ENCODE measurements at regions not wholly inside any gene's neighbourhood (a gene's known extent, or its start where the extent isn't known, plus 50 kb on each side); places are given as distances from the start of the nearest gene placed in this dataset.

DNA sequence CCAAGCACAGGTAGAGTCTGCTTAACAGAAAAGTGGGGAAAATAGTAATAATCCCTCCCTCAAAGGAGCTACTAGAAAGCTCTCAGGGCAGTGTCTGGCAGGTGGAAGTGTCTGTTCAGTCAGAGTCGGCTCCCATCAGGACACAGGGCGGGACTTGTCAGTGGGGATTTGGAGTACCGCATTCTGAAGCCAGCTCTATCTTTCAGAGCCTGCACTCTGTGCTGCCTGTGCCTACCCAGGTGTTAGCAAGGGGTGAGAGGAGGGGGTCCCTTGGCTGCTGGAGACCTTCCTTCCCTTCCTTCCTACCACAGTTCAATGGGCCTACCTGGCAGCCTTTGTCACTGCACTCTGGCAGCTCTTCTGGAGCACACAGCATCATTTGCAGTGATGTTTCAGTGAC, 615.5 kb downstream of the AJAP1 start:
- TF ChIP-seq, protein P1, sequence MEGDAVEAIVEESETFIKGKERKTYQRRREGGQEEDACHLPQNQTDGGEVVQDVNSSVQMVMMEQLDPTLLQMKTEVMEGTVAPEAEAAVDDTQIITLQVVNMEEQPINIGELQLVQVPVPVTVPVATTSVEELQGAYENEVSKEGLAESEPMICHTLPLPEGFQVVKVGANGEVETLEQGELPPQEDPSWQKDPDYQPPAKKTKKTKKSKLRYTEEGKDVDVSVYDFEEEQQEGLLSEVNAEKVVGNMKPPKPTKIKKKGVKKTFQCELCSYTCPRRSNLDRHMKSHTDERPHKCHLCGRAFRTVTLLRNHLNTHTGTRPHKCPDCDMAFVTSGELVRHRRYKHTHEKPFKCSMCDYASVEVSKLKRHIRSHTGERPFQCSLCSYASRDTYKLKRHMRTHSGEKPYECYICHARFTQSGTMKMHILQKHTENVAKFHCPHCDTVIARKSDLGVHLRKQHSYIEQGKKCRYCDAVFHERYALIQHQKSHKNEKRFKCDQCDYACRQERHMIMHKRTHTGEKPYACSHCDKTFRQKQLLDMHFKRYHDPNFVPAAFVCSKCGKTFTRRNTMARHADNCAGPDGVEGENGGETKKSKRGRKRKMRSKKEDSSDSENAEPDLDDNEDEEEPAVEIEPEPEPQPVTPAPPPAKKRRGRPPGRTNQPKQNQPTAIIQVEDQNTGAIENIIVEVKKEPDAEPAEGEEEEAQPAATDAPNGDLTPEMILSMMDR (IDR thresholded peaks at IDR 0.05; ENCODE audit: low read length, missing control alignments), result no peak
- H3K4me3 ChIP-seq (replicated peaks; ENCODE audit: low read depth, low read length), result no peak overlapping the region
- DNase-seq (ENCODE audit: low read depth), result no peak

DNA sequence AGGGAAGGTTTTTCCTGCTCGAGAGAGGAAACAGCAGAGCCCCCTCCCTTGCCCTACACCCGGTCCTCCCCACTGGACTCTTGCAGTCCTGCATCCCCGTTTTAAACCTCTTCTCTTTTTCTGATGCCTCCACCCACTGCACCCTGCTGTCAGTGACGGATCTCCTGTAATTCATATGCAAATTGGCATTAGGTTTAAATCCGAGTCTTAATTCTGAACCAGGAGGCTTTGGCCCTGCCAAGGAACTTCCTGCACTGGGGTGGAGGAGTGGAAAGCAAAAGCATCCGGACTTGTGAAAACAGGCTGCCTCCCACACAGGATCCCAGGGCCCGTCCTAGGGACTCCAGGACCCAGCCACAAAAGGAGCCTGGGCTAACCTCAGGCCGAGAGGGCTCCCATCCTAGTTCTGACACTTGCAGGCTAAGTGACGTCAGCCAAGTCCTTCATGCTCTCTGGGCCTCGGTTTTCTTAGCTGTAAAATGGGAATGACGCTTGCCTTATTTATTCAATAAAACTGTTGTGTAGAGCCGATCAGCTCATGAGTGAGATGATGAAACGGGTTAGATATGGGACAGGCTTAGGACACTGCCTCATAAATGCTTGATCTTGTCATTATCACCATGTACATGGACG, 613.3 kb downstream of the AJAP1 start:
- no peak for DNase-seq (ENCODE audit: low read depth)
- TF ChIP-seq, protein P1 (IDR thresholded peaks at IDR 0.05; ENCODE audit: low read length, missing control alignments), result no peak
- H3K4me3 ChIP-seq (replicated peaks; ENCODE audit: low read depth, low read length), result no peak overlapping the region

DNA sequence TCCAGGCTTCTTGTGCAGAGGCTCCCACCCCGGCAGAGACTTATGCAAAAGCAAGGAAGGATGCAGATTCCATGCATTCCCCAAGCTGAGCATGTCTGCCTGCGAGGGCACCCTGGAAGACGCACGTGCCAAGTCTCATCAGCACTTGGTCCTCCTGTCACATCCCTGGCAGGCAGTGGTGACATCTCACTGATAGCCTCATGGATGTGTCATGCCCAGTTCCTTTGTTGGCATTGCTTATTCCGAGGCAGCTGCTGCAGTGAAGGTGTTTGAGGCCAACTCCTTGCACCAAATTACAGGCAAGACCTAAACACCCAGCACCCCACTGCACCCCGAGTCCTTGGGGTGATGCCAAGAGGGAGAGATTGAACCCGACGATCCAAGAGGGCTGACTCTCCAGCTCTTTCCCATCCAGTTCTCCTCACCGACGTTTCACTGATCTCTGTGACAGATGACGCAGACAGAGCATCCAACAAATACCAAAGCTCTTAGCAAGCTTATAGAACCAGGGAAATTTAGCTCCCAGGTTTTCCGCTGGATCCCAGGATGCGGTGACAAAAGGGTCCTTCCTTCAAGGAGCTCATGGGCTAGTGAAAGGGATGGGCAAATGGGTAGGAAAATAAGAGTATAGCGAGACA, 611.1 kb downstream of the AJAP1 start:
- no peak for DNase-seq (ENCODE audit: low read depth)
- TF ChIP-seq, protein P1 (IDR thresholded peaks at IDR 0.05; ENCODE audit: low read length, missing control alignments), result no peak
- H3K4me3 ChIP-seq (replicated peaks; ENCODE audit: low read depth, low read length), result no peak overlapping the region

- TF ChIP-seq, protein P1 (IDR thresholded peaks at IDR 0.05; ENCODE audit: low read length, missing control alignments), result no peak
- no peak overlapping the region for H3K4me3 ChIP-seq (replicated peaks; ENCODE audit: low read depth, low read length)
- no peak for DNase-seq (ENCODE audit: low read depth)
Measured at GRCh38 chr1:5264476-5264875, 610.1 kb downstream of the AJAP1 start.

DNA sequence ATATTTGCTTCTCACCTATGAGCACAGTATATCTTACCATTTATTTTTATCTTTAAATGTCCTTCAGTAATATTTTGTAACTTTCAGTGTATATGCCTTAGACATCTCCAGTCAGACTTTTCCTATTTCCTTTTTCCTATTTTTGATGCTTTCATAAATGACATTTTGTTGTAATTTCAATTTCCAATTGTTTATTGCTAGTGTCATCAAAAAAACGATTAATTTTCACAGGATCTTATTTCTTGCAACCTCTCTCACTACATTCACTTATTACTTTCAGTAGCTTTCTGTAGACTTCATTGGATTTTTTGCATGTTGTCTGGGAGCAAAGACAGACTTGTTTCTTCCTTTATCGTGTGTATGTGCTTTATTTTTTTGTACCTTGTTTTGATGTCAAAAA, 602.4 kb downstream of the AJAP1 start:
- no peak for DNase-seq (ENCODE audit: low read depth)
- no peak overlapping the region for H3K4me3 ChIP-seq (replicated peaks; ENCODE audit: low read depth, low read length)
- TF ChIP-seq, protein P1 (IDR thresholded peaks at IDR 0.05; ENCODE audit: low read length, missing control alignments), result no peak

GRCh38 chr1:5254975-5255374, 600.6 kb downstream of the AJAP1 start:
- H3K4me3 ChIP-seq (replicated peaks; ENCODE audit: low read depth, low read length), result no peak overlapping the region
- TF ChIP-seq, protein P1 (IDR thresholded peaks at IDR 0.05; ENCODE audit: low read length, missing control alignments), result no peak
- DNase-seq (ENCODE audit: low read depth), result no peak

Data from fibroblast of pulmonary artery (primary cell).